ENCODE measurements at regions not wholly inside any gene's neighbourhood (a gene's known extent, or its start where the extent isn't known, plus 50 kb on each side); places are given as distances from the start of the nearest gene placed in this dataset.
"Not testable (repeated sequence)": the region's sequence is repeated elsewhere in the genome, so short reads cannot be mapped to it uniquely, and the experiment has no call there.

GRCh38 chr6:87754828-87755227, 52.8 kb upstream of the AKIRIN2 start:
- no peak for DNase-seq
- no peak overlapping the region for H3K4me3 ChIP-seq (ENCODE audit: low read depth, low read length)
- H3K27me3 Mint-ChIP-seq = no peaks in the 10 kb centered on the region
- ATAC-seq (ENCODE audit: low read depth in 2 of 2) = no peak
- no peak overlapping the region for H3K27ac Mint-ChIP-seq
- H3K4me1 ChIP-seq (ENCODE audit: control insufficient read depth, insufficient read depth, low read length, poor library complexity, severe bottlenecking) = no peaks in the 10 kb centered on the region
- no peaks in the 10 kb centered on the region for H3K36me3 Mint-ChIP-seq
- no peak overlapping the region for H3K4me3 Mint-ChIP-seq
- no peaks in the 10 kb centered on the region for H3K9me3 Mint-ChIP-seq
- no peaks in the 10 kb centered on the region for H3K27me3 ChIP-seq (ENCODE audit: control insufficient read depth, insufficient read depth, low read length)
- peaks cover 0 to 20% (median 4%) of the 10 kb centered on the region in 4 donors for H3K4me1 Mint-ChIP-seq
- H3K27ac ChIP-seq (ENCODE audit: insufficient read depth, low read length, poor library complexity, severe bottlenecking) = no peak overlapping the region
- no peaks in the 10 kb centered on the region for H3K36me3 ChIP-seq (ENCODE audit: control insufficient read depth, insufficient read depth, low read length)
- no peaks in the 10 kb centered on the region for H3K9me3 ChIP-seq (ENCODE audit: control insufficient read depth in 2 of 2, low read length in 2 of 2)

GRCh38 chr6:87753131-87753685, 51.2 kb upstream of the AKIRIN2 start:
- H3K27ac Mint-ChIP-seq = no peak overlapping the region
- H3K27me3 Mint-ChIP-seq = no peaks in the 10 kb centered on the region
- DNase-seq (no peak), ATAC-seq (ENCODE audit: low read depth in 2 of 2) (no peak)
- peaks cover 0 to 20% (median 4%) of the 10 kb centered on the region in 4 donors for H3K4me1 Mint-ChIP-seq
- Histone ChIP-seq H3K9me3 (ENCODE audit: control insufficient read depth in 2 of 2, low read length in 2 of 2) (no peaks in the 10 kb centered on the region), H3K27me3 (ENCODE audit: control insufficient read depth, insufficient read depth, low read length) (no peaks in the 10 kb centered on the region), H3K4me1 (ENCODE audit: control insufficient read depth, insufficient read depth, low read length, poor library complexity, severe bottlenecking) (no peaks in the 10 kb centered on the region), H3K4me3 (ENCODE audit: low read depth, low read length) (no peak overlapping the region), H3K36me3 (ENCODE audit: control insufficient read depth, insufficient read depth, low read length) (no peaks in the 10 kb centered on the region), H3K27ac (ENCODE audit: insufficient read depth, low read length, poor library complexity, severe bottlenecking) (no peak overlapping the region)
- H3K9me3 Mint-ChIP-seq = peaks cover 0 to 1% (median 0%) of the 10 kb centered on the region in 7 donors
- no peak overlapping the region for H3K4me3 Mint-ChIP-seq
- no peaks in the 10 kb centered on the region for H3K36me3 Mint-ChIP-seq

DNA sequence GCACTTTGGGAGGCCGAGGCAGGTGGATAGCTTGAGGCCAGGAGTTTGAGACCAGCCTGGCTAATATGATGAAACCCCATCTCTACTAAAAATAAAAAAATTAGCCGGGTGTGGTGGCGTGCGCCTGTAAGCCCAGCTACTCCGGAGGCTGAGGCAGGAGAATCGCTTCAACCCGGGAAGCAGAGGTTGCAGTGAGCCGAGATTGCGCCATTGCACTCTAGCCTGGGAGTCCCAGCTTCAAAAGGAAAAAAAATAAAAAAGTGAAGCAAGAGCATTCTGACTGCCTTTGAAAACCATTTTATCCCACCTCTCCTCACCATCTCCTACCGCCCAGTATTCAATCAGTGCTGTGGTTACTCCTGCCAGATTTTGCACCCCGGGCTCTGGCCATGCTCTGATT, 50.5 kb upstream of the AKIRIN2 start:
- not testable (repeated sequence) for H3K27ac Mint-ChIP-seq; H3K9me3 Mint-ChIP-seq; ATAC-seq (ENCODE audit: low read depth in 2 of 2); H3K36me3 Mint-ChIP-seq; H3K9me3 ChIP-seq (ENCODE audit: control insufficient read depth in 2 of 2, low read length in 2 of 2); H3K27me3 Mint-ChIP-seq; H3K27ac ChIP-seq (ENCODE audit: insufficient read depth, low read length, poor library complexity, severe bottlenecking); H3K36me3 ChIP-seq (ENCODE audit: control insufficient read depth, insufficient read depth, low read length); H3K4me3 ChIP-seq (ENCODE audit: low read depth, low read length); DNase-seq; H3K4me1 ChIP-seq (ENCODE audit: control insufficient read depth, insufficient read depth, low read length, poor library complexity, severe bottlenecking); H3K4me3 Mint-ChIP-seq; H3K27me3 ChIP-seq (ENCODE audit: control insufficient read depth, insufficient read depth, low read length)
- H3K4me1 Mint-ChIP-seq = peaks cover 0 to 19% (median 4%) of the 10 kb centered on the region in 4 donors
